GM21528 (cell line): ENCODE measurements at regions not wholly inside any gene's neighbourhood (a gene's known extent, or its start where the extent isn't known, plus 50 kb on each side); places are given as distances from the start of the nearest gene placed in this dataset.

Experiments used
- ATAC-seq: cut with Tn5 transposase; IDR thresholded peaks from one replicate; pipeline ENCODE4 v1.9.1; 2021; ENCODE audit warnings: mild to moderate bottlenecking, moderate library complexity; ENCODE audit not compliant: unreplicated experiment, low FRiP score

DNA sequence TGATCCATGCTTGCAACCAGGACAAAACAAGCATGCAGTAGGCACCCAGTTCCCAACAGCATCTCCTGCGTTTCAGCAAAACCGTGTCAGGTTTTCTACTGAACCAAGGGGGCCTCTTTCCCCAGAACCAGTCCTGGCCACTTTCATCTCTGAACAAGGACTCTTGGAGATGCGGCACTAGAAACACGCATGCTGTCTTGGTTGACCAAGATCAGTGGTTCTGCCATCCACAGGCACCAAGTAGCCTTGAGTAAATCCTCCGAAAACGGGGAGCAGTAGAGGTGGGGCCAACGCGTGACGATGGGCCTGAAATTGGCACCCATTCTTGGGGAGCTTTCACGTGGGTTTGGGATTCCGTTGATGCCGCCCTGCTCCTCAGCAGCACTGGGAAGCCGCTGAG is 62.5 kb upstream of the AJAP1 start:
- no peak for ATAC-seq

- no peak for ATAC-seq
Observed at GRCh38 chr1:4593106-4593505, 61.3 kb upstream of the AJAP1 start.

GRCh38 chr1:4594286-4594991 is 60.0 kb upstream of the AJAP1 start:
- ATAC-seq: no peak

DNA sequence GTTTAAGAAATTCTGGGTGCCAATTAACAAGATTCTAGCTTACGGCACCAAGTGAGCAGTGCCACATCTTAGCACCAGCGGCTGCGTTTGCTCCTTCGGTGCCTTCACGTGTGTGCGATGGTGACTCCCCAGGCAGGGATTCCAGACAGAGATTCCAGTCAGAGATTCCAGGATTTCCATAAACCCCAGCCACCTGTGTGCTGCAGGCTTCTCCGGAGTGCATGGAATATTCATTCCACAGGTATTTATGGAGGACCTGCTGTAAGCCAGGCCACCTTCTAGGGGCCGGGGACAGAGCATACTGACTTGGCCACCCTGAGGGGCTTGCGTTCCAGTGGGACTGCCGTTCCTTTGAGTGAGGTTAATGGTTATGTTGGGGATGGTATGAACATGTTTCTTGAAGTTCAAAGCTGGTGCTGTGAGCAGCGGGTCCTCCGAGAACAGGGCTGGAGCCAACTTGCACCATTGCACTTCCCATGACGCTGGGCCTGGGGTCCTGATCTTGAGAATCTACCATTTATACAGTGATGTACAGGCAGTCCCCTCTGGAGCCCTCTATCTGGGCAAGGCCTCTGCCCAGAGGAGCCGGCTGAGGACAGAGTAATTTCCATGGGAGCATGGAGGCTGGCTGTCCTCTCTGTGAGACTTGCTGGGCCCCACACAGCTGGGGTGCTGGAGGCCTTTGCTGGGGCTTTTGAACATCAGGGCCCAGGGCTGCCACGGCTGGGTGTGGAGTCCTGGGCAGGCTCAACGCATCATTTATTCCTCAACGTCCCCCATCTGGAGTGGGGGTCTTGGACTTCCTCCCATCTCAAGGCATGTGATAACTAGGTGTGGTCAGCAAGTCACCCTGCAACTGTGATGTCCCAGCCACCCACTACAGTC is 58.8 kb upstream of the AJAP1 start:
- ATAC-seq: no peak

DNA sequence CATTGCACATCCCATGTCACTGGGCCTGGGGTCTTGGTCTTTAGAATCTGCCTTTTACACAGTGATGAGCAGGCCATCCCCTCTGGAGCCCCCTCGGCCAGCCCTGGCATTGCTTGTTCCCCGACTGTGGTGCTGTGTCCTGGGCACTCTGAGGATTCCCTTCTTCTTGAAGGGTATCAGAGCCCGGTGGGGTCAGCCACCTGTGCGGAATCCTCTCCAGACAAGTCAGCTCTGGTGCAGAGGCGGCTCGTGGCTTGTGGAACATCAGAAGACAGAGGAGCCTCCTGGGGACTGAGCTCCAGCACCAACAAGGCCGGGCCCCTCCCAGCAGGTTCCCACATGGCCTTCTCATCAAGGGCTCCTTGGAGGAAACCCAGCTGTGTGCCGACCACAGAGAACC is 57.9 kb upstream of the AJAP1 start:
- ATAC-seq: no peak

DNA sequence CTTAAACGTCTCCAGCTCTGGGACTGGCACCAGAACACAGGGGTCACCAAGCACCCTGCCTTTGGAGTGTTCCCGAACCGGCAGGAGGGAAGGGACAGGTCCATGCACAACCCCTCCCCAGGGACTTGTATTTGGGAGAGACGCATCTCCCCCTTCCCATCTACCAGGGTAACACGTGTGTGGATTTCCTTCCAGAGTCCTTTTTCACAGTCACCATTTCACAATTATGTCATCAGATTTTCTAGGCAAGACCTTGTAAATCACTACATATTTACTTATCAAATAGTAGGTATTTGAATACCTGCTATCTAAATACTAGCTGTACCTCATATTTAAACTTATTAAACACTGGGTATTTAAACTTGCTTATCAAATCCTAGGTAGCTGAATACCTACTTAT is 57.4 kb upstream of the AJAP1 start:
- ATAC-seq: no peak

DNA sequence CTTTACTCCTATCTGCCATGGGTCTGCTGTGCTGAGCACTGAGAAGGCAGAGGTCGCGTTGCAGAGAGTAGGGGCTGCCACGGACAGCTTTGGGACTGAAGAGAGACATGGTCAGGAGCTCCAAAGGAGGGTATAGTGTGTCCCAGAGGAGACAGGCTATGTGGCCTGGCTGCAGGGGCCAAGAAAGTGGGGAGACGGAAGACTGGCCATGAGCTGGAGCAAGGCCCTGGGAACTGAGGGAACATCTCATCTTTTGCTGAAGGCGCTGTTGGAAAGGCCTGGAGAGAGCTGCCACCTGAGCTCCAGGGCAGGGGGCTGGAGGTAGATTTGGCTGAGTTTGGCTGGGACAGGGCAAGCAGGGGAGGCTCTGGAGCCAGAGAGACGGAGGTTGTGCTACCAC is 55.8 kb upstream of the AJAP1 start:
- ATAC-seq: no peak

DNA sequence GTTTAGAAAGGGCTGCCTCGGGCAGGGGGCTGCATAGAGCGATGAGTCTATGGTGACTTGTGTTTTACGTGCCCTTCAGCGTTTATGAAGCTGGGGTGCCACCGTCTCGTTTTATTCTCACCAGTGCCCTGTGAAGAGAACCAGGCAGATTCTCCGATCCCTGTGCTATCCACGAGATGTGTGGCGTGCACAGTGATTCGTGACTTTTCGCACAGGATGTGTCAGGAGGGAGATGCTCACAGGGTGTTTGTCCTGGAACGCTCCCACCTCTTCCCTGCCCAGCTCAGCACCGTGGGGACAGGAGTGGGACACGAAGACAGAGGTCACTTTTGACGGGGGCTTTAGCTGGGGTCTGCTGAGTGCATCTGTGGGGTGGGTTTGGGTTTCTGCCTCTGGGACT is 54.9 kb upstream of the AJAP1 start:
- no peak for ATAC-seq

- ATAC-seq: no peak
Observed at GRCh38 chr1:4599951-4600481, 54.4 kb upstream of the AJAP1 start.

DNA sequence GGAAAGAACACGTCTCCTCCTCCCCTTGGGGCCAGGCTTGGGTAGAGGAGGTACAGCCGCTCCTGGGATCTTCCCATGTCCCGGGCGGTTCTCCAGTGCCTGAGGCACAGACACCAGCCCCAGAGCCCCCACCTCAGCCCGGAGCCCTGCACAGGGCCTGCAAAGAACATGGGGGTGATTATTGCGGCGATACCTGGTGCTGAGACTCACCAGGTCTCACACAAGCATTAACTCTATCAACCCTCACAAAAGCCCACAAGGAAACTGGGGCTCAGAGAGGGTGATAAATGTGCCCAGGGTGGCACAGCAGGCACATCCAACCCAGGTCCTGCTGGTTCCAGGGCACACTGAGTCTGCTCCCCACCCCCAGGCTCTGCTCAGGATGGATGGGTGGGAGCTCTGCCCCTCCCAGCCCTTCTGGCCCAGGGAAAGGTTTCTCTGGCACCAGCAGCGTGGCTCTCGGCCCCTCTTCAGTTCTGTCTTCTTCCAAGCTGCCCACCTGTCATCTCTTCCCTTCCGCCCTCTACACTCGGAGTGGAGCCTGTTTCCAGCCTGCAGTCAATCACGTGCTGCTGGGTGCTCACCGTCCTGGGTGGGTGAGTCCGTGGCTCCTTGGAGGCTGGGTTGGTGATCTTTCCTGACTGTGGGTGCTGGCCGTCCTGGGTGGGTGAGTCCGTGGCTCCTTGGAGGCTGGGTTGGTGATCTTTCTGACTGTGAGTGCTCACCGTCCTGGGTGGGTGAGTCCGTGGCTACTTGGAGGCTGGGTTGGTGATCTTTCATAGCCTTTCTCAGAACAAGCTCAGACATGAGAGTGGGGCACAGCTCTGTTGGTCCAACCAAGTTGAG is 53.6 kb upstream of the AJAP1 start:
- ATAC-seq: no peak

GRCh38 chr1:4601941-4602340 is 52.5 kb upstream of the AJAP1 start:
- ATAC-seq: no peak

- no peak for ATAC-seq
Observed at GRCh38 chr1:4602462-4603294, 51.7 kb upstream of the AJAP1 start.

GRCh38 chr1:4603295-4604110 is 50.9 kb upstream of the AJAP1 start:
- no peak for ATAC-seq
